H1 (cell line): ENCODE measurements at regions not wholly inside any gene's neighbourhood (a gene's known extent, or its start where the extent isn't known, plus 50 kb on each side); places are given as distances from the start of the nearest gene placed in this dataset.

Source experiments
- CTCF ChIA-PET: fragments of 300-600 bp; sonication (Branson Sonifier 250); formaldehyde crosslinking; loops from one replicate; lab custom pipeline; 2021; ENCODE audit not compliant: partially characterized antibody; lab: Charles Lee
- POLR2A ChIA-PET: fragments of 300-600 bp; sonication (Branson Sonifier 250); formaldehyde crosslinking; loops from one replicate; lab custom pipeline; 2021; ENCODE audit warnings: inconsistent platforms; ENCODE audit not compliant: partially characterized antibody; lab: Charles Lee
- DNase-seq, 2 experiments: peaks; one replicate each; pipeline versions ENCODE4 v3.0.0 to v3.0.0-alpha.2; 2010 to 2022; ENCODE audit warnings: low spot score in 2 of 2, low read depth in 1 of 2, mixed read lengths in 1 of 2
- FAIRE-seq: peaks from 2 replicates; lab custom pipeline; 2011; peaks lifted over from hg19 to GRCh38; lab: Jason Lieb, UNC
- H2AFZ ChIP-seq: 2 replicates; pipeline ENCODE4 v1.8.1; 2012; ENCODE audit warnings: low read length, inconsistent platforms
- H2AK5ac ChIP-seq: 2 replicates; pipeline ENCODE4 v1.6.1; 2013; ENCODE audit warnings: low read depth, low read length
- H2BK120ac ChIP-seq: replicated peaks from 2 replicates; pipeline ENCODE3; 2013; ENCODE audit warnings: low read depth, low read length, inconsistent platforms
- H2BK12ac ChIP-seq: 2 replicates; pipeline ENCODE4 v1.6.1; 2013; ENCODE audit warnings: low read depth, low read length
- H2BK15ac ChIP-seq: 2 replicates; pipeline ENCODE4 v1.6.1; 2013; ENCODE audit warnings: low read length
- H2BK20ac ChIP-seq: 2 replicates; pipeline ENCODE4 v1.6.1; 2013; ENCODE audit warnings: low read length
- H2BK5ac ChIP-seq: 2 replicates; pipeline ENCODE4 v1.6.1; 2013; ENCODE audit warnings: low read depth, low read length
- H3K14ac ChIP-seq: 2 replicates; pipeline ENCODE4 v1.6.1; 2013; ENCODE audit warnings: inconsistent platforms; ENCODE audit not compliant: insufficient read length
- H3K18ac ChIP-seq: 2 replicates; pipeline ENCODE4 v1.6.1; 2013; ENCODE audit warnings: low read length; ENCODE audit errors: extremely low read depth
- H3K23ac ChIP-seq: 2 replicates; pipeline ENCODE4 v1.6.1; 2013; ENCODE audit warnings: inconsistent platforms; ENCODE audit not compliant: insufficient read length
- H3K23me2 ChIP-seq: 2 replicates; pipeline ENCODE4 v1.6.1; 2013; ENCODE audit warnings: low read depth, low read length
- H3K27ac ChIP-seq: 2 replicates; pipeline ENCODE4 v1.6.1; 2011; ENCODE audit warnings: low read depth, low read length, inconsistent platforms
- H3K27me3 ChIP-seq, 4 experiments: replicated peaks in 1 of 4; 1 replicate in 1 of 4; 2 replicates in 3 of 4; pipeline versions ENCODE4 v1.6.1 to v1.8.1; 2011 to 2013; ENCODE audit warnings: low read length in 3 of 4, mild to moderate bottlenecking in 3 of 4, inconsistent platforms in 2 of 4, mixed read lengths in 2 of 4, moderate library complexity in 1 of 4; ENCODE audit not compliant: control insufficient read depth in 3 of 4, insufficient read depth in 3 of 4; ENCODE audit errors: extremely low read depth in 1 of 4
- H3K36me3 ChIP-seq, 4 experiments: 2 replicates each; pipeline versions ENCODE4 v1.6.1 to v1.8.1; 2011 to 2013; ENCODE audit warnings: mild to moderate bottlenecking in 4 of 4, low read length in 3 of 4, moderate library complexity in 2 of 4, control low read depth in 1 of 4, inconsistent platforms in 1 of 4; ENCODE audit not compliant: insufficient read depth in 4 of 4, control insufficient read depth in 2 of 4
- H3K4ac ChIP-seq: replicated peaks from 2 replicates; pipeline ENCODE3; 2013; ENCODE audit warnings: low read length, low read depth, mixed read lengths, inconsistent platforms; ENCODE audit not compliant: insufficient read length
- H3K4me1 ChIP-seq, 4 experiments: replicated peaks in 1 of 4; 1 replicate in 1 of 4; 2 replicates in 3 of 4; pipeline versions ENCODE4 v1.6.1 to v1.8.1; 2011 to 2013; ENCODE audit warnings: low read length in 3 of 4, inconsistent platforms in 2 of 4, mixed read lengths in 1 of 4; ENCODE audit not compliant: insufficient read depth in 4 of 4, control insufficient read depth in 3 of 4
- H3K4me2 ChIP-seq, 2 experiments: 2 replicates each; pipeline versions ENCODE4 v1.6.1 to v1.8.1; 2011 to 2013; ENCODE audit warnings: low read depth in 2 of 2, low read length in 2 of 2, control low read depth in 1 of 2, inconsistent platforms in 1 of 2, mild to moderate bottlenecking in 1 of 2; ENCODE audit not compliant: insufficient read depth in 1 of 2
- H3K4me3 ChIP-seq, 4 experiments: fragments of 200-600, 300-600 bp in 1 of 4; sonication (generic), shearing (Covaris generic), sonication (Bioruptor Twin) in 1 of 4; 2 replicates each; pipeline versions ENCODE4 v1.5.1 to v1.8.1; 2011 to 2016; ENCODE audit warnings: low read length in 4 of 4, low read depth in 3 of 4, control low read depth in 2 of 4, inconsistent platforms in 2 of 4, mild to moderate bottlenecking in 2 of 4, mixed read lengths in 1 of 4, moderate library complexity in 1 of 4; ENCODE audit not compliant: insufficient read depth in 2 of 4; ENCODE audit errors: extremely low read depth in 1 of 4
- H3K56ac ChIP-seq: replicated peaks from 2 replicates; pipeline ENCODE3; 2013; ENCODE audit warnings: low read depth, mild to moderate bottlenecking, mixed read lengths, low read length, inconsistent platforms; ENCODE audit not compliant: insufficient read length
- H3K79me1 ChIP-seq: 2 replicates; pipeline ENCODE4 v1.6.1; 2013; ENCODE audit warnings: low read depth, low read length, control low read depth
- H3K79me2 ChIP-seq, 2 experiments: 2 replicates each; pipeline versions ENCODE4 v1.6.1 to v1.8.1; 2012 to 2013; ENCODE audit warnings: low read length in 2 of 2, mild to moderate bottlenecking in 2 of 2, inconsistent platforms in 1 of 2; ENCODE audit not compliant: insufficient read depth in 2 of 2, control insufficient read depth in 1 of 2
- H3K9ac ChIP-seq, 4 experiments: replicated peaks in 1 of 4; 1 replicate in 1 of 4; 2 replicates in 3 of 4; pipeline versions ENCODE4 v1.6.1 to v1.8.1; 2011 to 2013; ENCODE audit warnings: low read depth in 3 of 4, low read length in 3 of 4, control low read depth in 2 of 4, mild to moderate bottlenecking in 2 of 4, moderate library complexity in 2 of 4, inconsistent platforms in 1 of 4; ENCODE audit errors: extremely low read depth in 1 of 4
- H3K9me3 ChIP-seq, 2 experiments: 2 replicates each; pipeline versions ENCODE4 v1.6.1 to v1.8.1; 2012 to 2013; ENCODE audit warnings: mild to moderate bottlenecking in 2 of 2, moderate library complexity in 2 of 2, control low read depth in 1 of 2, inconsistent platforms in 1 of 2, low read depth in 1 of 2, low read length in 1 of 2, mixed read lengths in 1 of 2; ENCODE audit not compliant: insufficient read depth in 2 of 2
- H4K20me1 ChIP-seq, 2 experiments: replicated peaks in 1 of 2; 2 replicates each; pipeline versions ENCODE3 to v1.8.1; 2011 to 2013; ENCODE audit warnings: inconsistent platforms in 2 of 2, low read length in 2 of 2, mild to moderate bottlenecking in 1 of 2; ENCODE audit not compliant: insufficient read depth in 2 of 2, control insufficient read depth in 1 of 2
- H4K5ac ChIP-seq: 2 replicates; pipeline ENCODE4 v1.6.1; 2013; ENCODE audit warnings: low read length, low read depth, mixed read lengths, inconsistent platforms; ENCODE audit not compliant: insufficient read length
- H4K8ac ChIP-seq: 2 replicates; pipeline ENCODE4 v1.8.0; 2013; ENCODE audit warnings: mild to moderate bottlenecking, moderate library complexity, low read length, inconsistent platforms; ENCODE audit not compliant: insufficient read depth; ENCODE audit errors: extremely low read depth
- H4K91ac ChIP-seq: replicated peaks from 2 replicates; pipeline ENCODE3; 2013; ENCODE audit warnings: low read length, mixed read lengths, inconsistent platforms; ENCODE audit not compliant: insufficient read length
- ASH2L ChIP-seq: fragments of 200-600, 300-600 bp; sonication (generic); IDR thresholded peaks from one replicate; pipeline ENCODE4 v1.7.1; 2017; ENCODE audit warnings: low read length
- CBX5 ChIP-seq: fragments of 300-800, 300-1000 bp; sonication (generic); IDR thresholded peaks from 2 replicates; pipeline ENCODE4 v1.7.1; 2016; ENCODE audit warnings: antibody characterized with exemption, low read length, low read depth
- CTBP2 ChIP-seq: IDR thresholded peaks from 2 replicates; pipeline ENCODE4 v1.7.0; 2011; ENCODE audit warnings: borderline replicate concordance, mild to moderate bottlenecking, moderate library complexity, mixed read lengths, low read length; ENCODE audit not compliant: insufficient read depth, insufficient read length
- EP300 ChIP-seq, 2 experiments: IDR thresholded peaks; 1 replicate in 1 of 2; 2 replicates in 1 of 2; pipeline ENCODE4 v1.6.1; 2011 to 2012; ENCODE audit warnings: low read depth in 2 of 2, low read length in 2 of 2, mild to moderate bottlenecking in 2 of 2, borderline replicate concordance in 1 of 2, inconsistent platforms in 1 of 2, moderate library complexity in 1 of 2
- HDAC6 ChIP-seq: IDR thresholded peaks from one replicate; pipeline ENCODE4 v1.7.1; 2012; ENCODE audit warnings: low read depth, mild to moderate bottlenecking, inconsistent platforms, low read length, moderate library complexity
- JUND ChIP-seq: IDR thresholded peaks from 2 replicates; pipeline ENCODE4 v1.6.1; 2011; ENCODE audit warnings: mild to moderate bottlenecking, improper control_type of control experiment, low read length
- KDM1A ChIP-seq: fragments of 200-600, 300-600 bp; sonication (generic); IDR thresholded peaks from 2 replicates; pipeline ENCODE4 v1.7.1; 2016; ENCODE audit warnings: mild to moderate bottlenecking, low read length, borderline replicate concordance
- PHF8 ChIP-seq: fragments of 200-600 bp; sonication (generic); conservative IDR thresholded peaks from 2 replicates; pipeline ENCODE4 v1.7.1; 2012; ENCODE audit warnings: low read depth, mild to moderate bottlenecking, inconsistent platforms, low read length, moderate library complexity
- POLR2AphosphoS5 ChIP-seq: IDR thresholded peaks from 2 replicates; pipeline ENCODE4 v1.6.1; 2011; ENCODE audit warnings: low read depth, low read length
- SP2 ChIP-seq: IDR thresholded peaks from 2 replicates; pipeline ENCODE4 v1.6.1; 2012; ENCODE audit warnings: mild to moderate bottlenecking, low read length, inconsistent platforms
- SRF ChIP-seq: IDR thresholded peaks from 2 replicates; pipeline ENCODE4 v1.6.1; 2011; ENCODE audit warnings: mild to moderate bottlenecking, low read depth, low read length, moderate library complexity
- TCF12 ChIP-seq: IDR thresholded peaks from 2 replicates; pipeline ENCODE4 v1.6.1; 2011; ENCODE audit warnings: low read depth, mild to moderate bottlenecking, low read length
- TF ChIP-seq, protein P1 (sequence below): IDR thresholded peaks from 2 replicates; pipeline ENCODE4 v1.6.1; 2012; ENCODE audit warnings: low read length, inconsistent platforms
- TF ChIP-seq, protein P2 (sequence below): IDR thresholded peaks from 2 replicates; pipeline ENCODE4 v1.6.1; 2012; ENCODE audit warnings: inconsistent platforms

DNA sequence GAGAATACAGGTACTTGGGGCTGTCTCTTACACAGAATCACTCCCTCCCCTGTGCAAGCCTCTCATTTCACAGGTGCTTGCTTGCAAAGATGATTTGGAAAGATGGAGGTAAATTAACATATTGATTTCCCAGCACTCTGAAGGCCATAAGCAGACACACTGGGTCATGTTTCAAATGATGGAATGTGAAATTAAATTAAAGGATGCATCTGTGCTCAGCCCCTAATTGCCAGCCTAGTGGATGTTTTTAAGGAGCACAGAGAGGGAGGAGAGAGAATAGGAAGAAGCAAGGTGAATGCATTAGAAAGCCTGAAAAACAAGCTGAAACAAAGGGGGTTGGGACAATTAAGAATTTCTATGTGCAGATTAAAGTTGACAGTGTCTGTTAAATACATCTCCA is 96.1 kb upstream of the GRIP1 start:
- no peak overlapping the region for H4K91ac ChIP-seq
- no peaks in the 10 kb centered on the region for H3K79me1 ChIP-seq
- H3K79me2 ChIP-seq: no peaks in the 10 kb centered on the region
- no peak overlapping the region for H3K9ac ChIP-seq
- no peak overlapping the region for H3K4me3 ChIP-seq
- H2BK12ac ChIP-seq: no peak overlapping the region
- H2AK5ac ChIP-seq: no peak overlapping the region
- no peak overlapping the region for H2BK120ac ChIP-seq
- no peak for DNase-seq
- no peaks in the 10 kb centered on the region for H3K23me2 ChIP-seq
- no peak for FAIRE-seq
- H3K18ac ChIP-seq: no peak overlapping the region
- H3K14ac ChIP-seq: no peak overlapping the region
- H3K9me3 ChIP-seq: no peaks in the 10 kb centered on the region
- H2BK15ac ChIP-seq: no peak overlapping the region
- H3K56ac ChIP-seq: no peak overlapping the region
- ChIA-PET POLR2A (no interaction called here), CTCF (interaction anchor here (1.6 to 1.8 kb wide), 2 partner anchors 9 to 11 kb away, joined by 4 read pairs; no protein-coding TSS in a partner anchor)
- H2AFZ ChIP-seq: no peak overlapping the region
- H3K4ac ChIP-seq: no peak overlapping the region
- no peaks in the 10 kb centered on the region for H3K27me3 ChIP-seq
- H2BK5ac ChIP-seq: no peak overlapping the region
- H3K4me1 ChIP-seq: no peaks in the 10 kb centered on the region
- H2BK20ac ChIP-seq: no peak overlapping the region
- no peak overlapping the region for H3K27ac ChIP-seq
- H4K5ac ChIP-seq: no peak overlapping the region
- H3K23ac ChIP-seq: no peak overlapping the region
- H4K20me1 ChIP-seq: peaks cover 0 to 2% of the 10 kb centered on the region in 2 experiments
- no peak overlapping the region for H4K8ac ChIP-seq
- H3K4me2 ChIP-seq: no peak overlapping the region
- H3K36me3 ChIP-seq: no peaks in the 10 kb centered on the region
- TF ChIP-seq ASH2L: no peak
- TF ChIP-seq, protein P1, sequence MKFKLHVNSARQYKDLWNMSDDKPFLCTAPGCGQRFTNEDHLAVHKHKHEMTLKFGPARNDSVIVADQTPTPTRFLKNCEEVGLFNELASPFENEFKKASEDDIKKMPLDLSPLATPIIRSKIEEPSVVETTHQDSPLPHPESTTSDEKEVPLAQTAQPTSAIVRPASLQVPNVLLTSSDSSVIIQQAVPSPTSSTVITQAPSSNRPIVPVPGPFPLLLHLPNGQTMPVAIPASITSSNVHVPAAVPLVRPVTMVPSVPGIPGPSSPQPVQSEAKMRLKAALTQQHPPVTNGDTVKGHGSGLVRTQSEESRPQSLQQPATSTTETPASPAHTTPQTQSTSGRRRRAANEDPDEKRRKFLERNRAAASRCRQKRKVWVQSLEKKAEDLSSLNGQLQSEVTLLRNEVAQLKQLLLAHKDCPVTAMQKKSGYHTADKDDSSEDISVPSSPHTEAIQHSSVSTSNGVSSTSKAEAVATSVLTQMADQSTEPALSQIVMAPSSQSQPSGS: no peak
- no peak for TF ChIP-seq CBX5
- TF ChIP-seq, protein P2, sequence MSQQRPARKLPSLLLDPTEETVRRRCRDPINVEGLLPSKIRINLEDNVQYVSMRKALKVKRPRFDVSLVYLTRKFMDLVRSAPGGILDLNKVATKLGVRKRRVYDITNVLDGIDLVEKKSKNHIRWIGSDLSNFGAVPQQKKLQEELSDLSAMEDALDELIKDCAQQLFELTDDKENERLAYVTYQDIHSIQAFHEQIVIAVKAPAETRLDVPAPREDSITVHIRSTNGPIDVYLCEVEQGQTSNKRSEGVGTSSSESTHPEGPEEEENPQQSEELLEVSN: no peak
- no peak for TF ChIP-seq TCF12
- no peak for TF ChIP-seq JUND
- no peak for TF ChIP-seq POLR2AphosphoS5
- no peak for TF ChIP-seq SP2
- no peak for TF ChIP-seq EP300 (IDR thresholded peaks at IDR 0.05; ENCODE audit: borderline replicate concordance in 1 of 2, low read depth in 2 of 2, low read length in 2 of 2)
- no peak for TF ChIP-seq KDM1A
- TF ChIP-seq SRF: no peak
- TF ChIP-seq HDAC6: no peak
- TF ChIP-seq CTBP2: no peak
- TF ChIP-seq PHF8: no peak
